HG03039 (cell line): ENCODE measurements at regions not wholly inside any gene's neighbourhood (a gene's known extent, or its start where the extent isn't known, plus 50 kb on each side); places are given as distances from the start of the nearest gene placed in this dataset.
"Not testable (repeated sequence)": the region's sequence is repeated elsewhere in the genome, so short reads cannot be mapped to it uniquely, and the experiment has no call there.

ENCODE experiments used
- ATAC-seq: cut with Tn5 transposase; IDR thresholded peaks from one replicate; pipeline ENCODE4 v1.9.1; 2021; ENCODE audit warnings: mild to moderate bottlenecking, moderate library complexity; ENCODE audit not compliant: unreplicated experiment

DNA sequence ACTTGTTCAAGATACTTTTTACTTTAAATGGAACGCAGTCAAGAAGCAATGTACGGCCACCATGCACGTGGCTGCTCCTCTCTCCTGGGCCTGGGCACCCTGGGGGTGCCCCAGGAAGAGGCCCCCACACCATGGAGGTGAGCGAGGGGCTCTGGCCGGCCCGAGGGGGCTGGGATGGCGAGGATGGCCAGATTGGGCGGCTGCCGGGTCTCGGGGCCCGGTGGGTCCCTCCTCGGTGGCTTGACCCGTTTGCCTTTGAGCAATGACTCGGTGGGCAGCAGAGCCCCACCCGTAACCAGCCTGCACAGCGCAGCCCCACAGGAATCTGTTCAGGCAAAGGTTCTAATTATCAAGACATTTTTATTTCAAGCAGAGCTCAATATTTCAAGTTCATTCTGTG lies 167.4 kb downstream of the BRD1 start:
- no peak for ATAC-seq

DNA sequence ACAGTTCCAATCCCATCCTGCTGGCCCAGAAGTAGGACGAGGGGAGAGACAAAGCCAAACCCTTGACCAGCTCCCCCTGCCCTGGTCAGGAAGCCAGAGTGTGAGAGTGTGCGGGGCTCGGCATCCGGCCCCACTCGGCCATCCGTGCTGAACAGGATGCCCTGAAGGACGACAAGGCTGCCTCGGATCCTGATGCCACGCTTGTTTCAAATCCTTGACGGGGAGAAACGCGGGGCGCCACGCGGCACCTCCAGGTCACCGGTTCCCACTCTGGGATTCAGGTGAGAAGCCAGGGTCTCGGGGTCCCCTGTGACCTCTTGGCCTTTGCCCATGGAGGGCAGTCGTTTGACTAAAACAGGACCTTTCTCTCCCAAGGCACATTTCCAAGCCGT lies 167.8 kb downstream of the BRD1 start:
- no peak for ATAC-seq

DNA sequence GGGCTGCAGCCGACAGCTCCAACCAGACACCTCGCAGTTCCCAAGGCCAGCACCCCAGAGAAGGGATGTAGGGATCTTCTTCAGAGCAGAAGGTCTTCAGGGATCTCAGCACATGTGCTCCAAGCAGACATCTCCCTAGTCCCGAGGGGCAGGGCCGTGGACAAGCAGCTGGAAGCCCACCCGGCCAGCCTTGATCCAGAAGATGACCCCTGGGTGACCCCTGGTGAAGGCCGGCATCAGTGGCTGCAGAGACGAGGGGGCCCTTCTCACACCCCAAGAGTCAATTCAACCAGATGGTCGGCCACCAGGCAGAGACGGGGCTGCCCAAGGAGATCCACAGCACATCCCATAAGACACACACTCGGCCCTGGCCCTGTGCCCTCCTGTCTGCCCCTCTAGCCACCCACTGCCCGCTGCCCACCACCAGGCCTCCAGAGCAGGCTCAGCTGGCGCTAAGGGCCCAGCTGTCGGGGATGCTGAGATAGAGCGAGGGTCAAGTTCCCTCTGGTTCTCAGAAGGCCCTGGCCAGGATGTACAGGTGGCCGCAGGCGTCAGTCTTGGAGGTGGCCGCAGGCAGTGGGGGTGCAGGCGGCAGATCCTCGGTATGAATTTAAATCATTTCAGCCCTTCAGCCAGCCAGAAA lies 168.3 kb downstream of the BRD1 start:
- no peak for ATAC-seq

DNA sequence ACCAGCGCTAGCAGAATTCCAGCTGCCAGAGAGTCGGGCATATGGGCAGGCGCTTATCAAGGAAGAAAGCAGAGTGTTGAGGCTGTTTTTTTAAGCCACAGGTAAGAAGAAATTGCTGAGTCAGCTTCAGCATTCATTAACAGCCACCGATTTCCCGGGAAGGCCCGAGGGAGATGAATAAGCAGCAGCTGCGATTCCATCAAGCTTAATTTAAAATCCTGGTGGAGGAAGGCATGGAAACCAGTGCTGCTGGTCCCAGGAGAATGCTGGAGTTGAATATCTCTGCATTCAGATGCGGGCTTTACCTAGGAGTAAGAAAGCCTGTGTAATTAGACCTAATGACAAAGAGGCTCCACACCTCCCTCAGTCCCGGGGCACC lies 168.8 kb downstream of the BRD1 start:
- no peak for ATAC-seq

DNA sequence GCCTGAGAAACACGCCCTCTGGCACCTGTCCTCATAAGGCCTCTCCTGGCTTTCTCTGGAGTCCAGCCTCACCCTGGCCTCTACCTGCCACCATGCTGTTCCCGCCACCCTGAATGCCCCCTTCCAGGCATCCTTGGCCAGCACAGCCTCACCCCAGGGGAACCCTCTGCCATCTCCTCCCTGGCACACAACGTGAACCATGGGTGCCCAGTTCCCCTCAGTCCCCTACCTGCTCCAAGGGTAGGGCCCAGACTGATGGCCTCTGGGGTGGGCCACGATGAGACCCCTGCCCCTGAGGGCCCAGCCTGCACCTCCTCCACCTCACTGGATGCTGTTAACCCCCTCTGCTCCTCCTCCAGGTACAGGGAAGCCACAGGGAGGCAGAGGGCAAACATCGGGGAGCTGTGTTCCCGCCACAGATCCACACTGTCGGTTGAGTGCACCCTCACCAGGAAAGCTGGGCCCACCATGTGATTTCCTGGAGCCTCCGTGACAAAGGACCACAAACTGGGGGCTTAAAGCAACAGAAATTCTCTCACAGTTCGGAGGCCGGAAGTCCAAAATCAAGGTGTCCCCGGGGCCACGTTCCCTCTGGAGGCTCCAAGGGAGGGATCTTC lies 169.6 kb downstream of the BRD1 start:
- ATAC-seq = no peak

DNA sequence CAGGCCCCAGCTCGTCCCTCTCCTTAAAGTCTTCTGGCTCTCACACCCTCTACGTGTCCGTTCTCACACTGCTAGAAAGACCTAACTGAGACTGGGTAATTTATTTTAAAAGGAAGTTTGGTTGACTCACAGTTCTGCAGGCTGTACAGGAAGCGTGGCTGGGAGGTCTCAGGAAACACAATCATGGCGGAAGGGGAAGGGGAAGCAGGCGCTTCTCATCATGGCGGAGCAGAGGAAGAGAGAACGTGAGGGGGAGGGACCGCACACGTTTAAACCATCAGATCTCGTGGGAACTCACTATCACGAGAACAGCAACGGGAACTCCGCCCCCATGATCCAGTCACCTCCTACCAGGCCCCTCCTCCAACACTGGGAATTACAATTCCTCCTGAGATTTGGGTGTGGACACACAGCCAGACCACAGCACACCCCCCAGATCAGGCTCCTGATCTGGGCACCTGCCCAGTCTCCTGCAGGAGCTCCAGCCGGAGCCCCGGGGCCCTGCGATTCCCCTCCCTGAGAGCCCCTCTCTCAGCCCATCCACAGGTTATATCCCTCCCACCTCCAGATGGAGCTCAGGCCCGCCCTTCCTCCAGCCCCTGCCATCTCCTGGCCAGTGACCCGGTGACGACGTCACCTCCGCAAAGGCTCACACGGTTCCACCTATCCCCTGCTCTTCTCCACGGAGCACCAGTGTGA lies 170.2 kb downstream of the BRD1 start:
- no peak for ATAC-seq

DNA sequence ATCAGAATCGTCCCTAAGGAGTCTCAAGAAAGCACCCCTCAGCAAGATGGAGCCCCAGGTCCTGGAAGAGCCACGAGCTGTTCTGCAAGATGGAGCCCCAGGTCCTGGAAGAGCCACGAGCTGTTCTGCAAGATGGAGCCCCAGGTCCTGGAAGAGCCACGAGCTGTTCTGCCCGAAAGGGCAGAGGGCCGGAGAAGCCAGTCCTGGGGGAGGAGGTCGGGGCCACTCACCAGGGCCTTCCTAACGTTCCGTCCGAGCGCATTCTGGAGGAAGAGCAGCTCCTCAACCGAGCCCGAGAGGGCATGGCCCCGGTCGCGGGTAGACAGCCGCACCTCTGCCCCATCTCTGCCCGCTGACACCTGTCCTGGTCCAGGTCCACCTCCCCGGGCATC lies 170.8 kb downstream of the BRD1 start:
- ATAC-seq = not testable (repeated sequence)

DNA sequence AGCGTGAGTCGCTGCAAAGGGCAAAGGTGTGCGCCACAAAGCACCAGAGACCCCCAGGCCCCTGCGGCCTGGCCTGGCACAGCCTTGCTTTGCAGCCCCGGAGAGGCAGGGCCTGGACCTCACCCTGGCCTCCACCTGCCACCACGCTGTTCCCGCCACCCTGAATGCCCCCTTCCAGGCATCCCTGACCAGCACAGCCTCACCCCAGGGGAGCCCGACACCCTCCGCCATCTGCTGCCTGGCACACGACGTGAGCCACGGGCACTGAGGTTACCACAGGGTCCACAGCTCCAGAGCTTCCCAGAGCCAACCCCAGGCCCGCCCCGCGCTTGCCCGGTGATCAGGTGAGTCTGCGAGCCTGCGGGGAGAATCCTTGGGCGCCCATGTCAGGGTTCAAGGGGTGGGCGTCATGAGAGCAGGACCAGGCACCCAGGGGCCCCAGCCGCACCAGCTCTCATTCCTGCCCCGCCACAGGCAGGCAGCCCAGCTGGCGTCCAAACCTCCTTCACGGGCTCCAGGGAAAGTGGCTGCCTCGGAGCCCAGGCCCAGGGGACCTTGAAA lies 171.3 kb downstream of the BRD1 start:
- no peak for ATAC-seq

DNA sequence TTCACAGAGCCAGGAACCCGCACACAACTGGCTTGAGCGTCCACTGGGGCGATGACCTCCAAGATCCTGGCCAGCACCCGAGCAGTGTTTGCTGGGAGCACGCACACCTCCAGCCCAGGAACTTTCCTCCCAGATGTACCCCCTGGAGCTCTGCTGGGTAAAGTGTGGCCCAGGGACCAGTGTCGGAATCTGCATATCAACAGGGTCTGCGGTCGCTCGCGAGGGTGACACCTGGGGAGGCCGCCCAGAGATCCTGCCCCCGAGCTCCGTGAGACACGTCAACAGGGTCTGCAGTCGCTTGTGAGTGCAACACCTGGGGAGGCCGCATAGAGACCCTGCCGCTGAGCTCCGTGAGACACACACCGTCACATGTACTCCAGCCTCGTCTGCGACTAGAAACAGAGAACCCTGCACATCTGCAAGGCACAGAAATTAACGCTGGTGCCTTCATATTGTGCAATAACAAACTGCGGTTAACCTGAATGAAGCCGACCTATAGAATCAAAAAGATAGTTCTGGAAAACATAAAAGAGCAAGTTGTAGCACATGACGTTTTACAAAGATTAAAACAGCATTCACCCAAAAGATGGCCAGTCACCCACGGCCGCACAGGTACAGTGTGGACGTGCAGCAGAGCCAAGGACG lies 172.4 kb downstream of the BRD1 start:
- no peak for ATAC-seq

DNA sequence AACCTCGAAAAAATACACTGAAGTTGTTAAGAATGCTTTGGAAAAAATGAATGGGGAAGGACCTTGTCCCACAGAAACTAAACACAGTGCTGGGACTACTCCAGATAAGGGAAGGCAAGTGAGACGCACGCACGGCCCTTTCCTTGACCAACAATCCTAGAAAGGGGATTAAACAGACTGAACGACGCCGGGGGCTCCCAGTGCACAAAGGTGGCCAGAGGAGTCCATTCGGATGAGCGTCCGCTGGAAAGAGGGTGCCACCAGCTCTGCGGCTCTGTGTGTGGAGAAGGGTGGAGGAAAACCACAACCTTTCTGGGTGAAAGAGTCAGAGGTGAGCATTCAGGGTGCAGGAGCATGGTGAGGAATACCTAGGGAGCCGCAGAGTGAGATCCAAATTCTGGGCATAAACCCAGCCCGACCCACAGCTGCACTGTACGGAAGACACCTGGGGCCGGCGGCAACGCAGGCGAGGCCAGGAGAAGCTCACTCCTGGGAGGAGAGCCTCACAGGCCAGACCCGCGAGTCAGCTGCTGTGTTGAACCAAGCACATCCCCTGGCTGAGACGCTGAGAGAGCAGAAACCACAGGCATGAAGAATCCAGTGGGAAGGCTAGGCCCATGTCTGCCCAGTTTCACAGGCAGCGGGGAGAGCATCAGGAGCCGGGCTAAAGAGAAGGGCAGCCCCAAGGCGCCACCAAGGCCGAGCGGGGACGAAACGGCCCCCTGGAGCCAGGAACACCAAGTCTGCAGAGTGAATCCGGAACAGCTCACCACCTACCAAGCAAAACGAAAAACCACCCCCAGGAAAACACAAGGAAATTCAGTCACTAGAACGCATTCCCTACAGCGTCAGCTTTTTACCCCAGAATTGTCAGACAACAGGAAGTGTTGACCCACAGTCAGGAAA lies 177.1 kb downstream of the BRD1 start:
- ATAC-seq = no peak

DNA sequence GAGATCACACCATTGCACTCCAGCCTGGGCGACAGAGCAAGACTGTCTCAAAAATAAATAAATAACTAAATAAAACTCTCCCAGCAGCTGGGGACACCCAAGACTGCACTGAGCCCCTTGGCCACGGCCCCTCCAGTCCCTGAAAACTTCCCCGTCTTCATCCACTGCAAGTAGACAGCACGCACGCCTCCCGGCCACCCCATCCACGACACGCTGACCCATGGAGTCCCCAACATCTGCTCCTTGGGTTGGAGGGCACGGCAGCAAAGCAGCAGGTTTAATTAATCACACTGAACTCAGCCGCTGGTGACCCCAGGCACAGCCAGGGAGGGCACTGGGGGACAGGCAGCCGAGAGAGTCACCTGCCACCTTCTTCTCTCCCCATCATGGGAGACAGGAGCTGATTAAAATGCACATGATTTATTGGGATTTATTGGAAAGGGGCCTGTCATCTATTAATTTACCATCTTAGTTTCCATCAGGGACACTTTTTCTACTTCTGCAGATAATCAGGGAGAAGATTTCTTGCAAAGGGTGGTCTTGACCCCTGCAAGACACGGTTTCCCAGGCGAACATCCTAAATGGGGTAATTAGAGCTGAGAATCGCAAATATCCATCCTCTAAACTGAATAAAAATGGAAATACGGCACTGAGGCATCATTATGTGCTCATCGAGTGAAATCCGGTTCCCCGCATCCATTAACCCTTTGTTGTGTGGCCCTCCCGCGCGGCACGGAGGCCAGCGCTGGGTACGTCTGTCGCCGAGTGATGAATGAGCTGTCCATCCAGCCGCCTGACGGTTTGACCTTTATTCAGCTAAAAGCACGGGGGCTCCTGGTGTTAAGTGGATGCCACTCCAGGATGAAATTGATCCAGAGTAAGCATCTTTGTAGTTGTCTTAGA lies 178.3 kb downstream of the BRD1 start:
- ATAC-seq = no peak

DNA sequence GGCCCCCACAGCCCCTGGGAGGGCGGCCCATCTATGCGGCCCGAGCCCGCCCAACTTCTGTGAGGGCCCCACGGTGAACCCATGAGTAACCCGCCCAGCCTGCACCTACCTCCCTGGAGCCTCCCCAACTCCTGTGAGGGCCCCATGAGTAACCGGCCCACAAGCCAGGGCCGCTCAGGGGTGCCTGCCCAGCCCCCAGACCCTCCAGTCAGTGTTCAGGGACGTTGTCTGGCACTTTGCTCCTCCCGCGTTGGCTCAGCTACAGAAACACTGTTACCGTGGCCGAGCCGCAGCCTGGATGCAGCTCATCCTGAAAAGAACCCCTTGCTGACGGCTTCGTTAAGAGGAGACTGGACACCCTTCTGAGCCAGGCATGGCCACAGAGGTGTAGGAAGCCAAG lies 179.6 kb downstream of the BRD1 start:
- ATAC-seq = no peak

DNA sequence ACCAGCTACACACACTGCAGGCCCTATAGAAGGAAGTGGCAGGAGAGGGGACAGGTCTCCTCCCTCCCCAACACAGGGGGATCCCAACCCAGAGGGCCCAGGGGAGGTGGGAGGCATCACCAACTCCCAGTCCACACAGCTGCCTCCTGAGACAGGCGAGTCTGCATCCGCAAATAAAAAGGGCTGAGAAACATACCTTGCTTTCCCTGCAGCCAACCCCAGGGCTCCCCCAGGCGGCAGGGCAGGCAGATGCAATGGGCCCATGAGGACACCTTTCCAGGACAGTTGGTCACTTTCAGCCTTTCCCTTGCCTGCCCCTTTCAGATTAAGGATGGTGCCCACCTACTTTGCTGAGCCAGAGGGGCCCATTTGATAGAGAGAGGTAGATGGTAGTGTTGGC lies 180.0 kb downstream of the BRD1 start:
- no peak for ATAC-seq

DNA sequence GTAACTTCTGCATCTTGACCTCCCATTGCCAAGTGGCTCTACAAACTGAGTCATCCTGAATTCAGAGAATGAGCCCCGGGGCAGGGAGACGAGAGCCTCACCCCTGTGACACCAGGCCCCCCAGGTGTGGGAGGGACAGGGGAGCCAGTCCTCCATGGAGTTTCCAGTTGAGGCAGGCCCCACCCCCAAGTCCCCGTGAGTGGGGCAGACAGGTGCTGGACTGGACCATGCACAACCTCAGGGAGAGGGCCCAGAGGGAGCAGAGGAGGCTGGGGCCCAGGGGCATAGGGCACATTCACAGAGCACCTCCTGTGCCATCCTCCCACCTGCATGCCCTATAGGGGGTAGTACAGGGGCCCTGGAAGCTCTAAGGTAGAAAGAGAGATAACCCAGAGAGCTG lies 180.8 kb downstream of the BRD1 start:
- no peak for ATAC-seq

DNA sequence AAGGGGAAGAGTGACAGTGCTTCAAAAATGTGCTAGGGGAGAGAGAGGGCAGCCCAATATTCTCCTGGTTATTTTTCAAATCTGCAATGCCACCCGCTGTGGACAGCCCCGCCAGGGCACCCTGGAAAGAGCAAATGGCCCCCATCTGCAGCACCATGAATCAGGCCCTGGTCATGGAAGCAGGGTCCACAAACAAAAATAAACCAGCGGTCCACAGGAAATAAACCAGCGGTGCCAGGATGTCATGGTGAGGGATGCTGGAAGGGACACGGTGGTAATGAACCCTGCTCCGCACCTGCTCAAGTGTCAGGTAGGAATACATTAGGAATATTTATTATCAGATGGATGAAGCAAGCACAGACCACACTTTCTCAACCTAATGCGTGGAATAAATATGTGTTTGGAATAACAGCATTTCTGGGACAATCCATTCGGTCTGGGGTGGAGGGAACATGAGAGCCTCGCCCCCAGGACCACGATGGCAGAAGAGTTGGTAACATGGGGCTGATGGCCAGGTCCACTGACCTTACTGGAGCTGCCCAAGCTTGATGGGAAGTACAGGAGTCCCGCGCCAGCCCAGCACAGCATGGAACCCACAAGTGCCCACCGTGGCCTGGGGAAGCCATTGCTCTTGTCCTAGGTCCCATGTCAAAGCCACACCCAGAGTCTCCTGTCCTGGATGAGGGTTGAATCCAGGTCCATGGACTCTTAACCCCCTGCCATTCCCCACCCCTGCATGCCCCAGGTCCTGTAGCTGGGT lies 181.7 kb downstream of the BRD1 start:
- no peak for ATAC-seq

DNA sequence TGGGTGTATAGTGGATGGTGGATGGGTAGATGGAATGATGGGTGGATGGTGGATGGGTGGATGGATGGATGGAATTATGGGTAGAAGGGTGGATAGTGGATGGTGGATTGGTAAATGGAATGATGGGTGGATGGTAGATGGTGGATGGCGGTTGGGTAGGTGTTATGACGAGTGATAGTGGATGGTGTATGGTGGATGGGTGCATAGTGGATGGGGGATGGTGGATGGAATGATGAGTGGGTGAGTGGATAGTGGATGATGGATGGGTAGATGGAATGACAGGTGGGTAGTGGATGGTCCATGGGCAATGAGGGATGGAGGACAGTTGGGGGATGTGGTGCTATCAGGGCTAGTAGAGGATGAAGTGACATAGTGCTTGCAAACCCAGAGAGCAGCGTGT lies 182.4 kb downstream of the BRD1 start:
- ATAC-seq = no peak

DNA sequence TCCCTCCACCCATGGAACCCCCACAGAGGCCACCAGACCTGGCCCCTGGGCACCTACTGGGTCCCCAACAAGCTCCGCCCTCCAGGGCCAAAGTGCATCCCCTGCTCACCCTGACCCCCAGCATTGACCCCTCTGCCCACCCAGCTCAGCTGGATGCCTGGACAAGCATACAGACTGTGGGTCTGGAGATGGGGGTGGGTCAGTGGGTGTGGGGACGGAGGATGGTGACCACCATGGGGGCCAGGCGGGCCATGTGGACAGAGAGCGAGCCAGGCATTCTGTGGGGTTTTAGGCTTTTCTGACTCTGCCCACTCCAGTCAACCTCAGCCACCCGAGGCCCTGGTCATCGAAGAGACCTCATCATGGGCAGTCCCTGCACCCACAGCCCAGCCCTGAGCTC lies 183.7 kb downstream of the BRD1 start:
- no peak for ATAC-seq

DNA sequence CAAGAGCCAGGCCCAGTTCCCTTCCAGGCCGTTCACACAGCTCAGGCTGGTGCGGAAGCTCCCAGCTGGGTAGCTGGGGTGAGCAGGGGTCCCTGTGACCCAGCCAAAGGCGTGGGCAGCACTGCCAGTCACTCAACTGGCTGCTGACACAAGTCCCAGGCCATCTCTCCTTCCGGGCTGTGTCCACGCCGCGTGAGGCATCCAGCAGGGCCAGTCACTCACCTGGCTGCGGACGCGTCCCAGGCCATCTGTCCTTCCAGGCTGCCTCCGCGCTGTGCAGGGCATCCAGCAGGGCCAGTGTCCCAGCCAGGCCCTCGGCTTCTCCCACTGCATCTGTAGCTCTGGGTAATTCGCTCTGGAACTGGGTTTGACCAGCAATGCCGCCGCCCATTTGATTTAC lies 184.2 kb downstream of the BRD1 start:
- no peak for ATAC-seq

DNA sequence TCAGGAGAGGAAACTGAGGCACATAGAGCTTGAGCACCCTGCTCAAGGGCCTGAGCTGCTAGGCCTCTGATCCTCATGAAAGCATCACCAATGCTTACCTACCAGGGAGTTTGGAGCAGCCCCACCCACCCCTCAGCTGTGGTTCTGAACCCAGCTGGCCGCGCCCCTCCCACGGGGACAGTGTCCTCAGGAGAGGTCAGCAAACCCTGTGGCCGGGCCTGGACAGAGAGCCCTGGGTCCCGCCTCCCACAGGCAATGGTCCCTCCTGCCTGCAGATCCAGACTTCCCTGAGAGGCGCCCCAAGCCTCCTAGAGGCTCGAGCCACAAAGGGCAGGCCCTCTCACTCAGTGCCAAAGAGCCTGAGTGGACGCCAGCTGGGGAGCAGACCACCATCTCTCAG lies 184.9 kb downstream of the BRD1 start:
- no peak for ATAC-seq
